IMR-90 (cell line): ENCODE measurements at regions not wholly inside any gene's neighbourhood (a gene's known extent, or its start where the extent isn't known, plus 50 kb on each side); places are given as distances from the start of the nearest gene placed in this dataset.

ENCODE experiments used
- POLR2A ChIP-seq: IDR thresholded peaks from 2 replicates; pipeline ENCODE4 v1.6.1; 2012; ENCODE audit warnings: mild to moderate bottlenecking, low read depth, low read length
- SMC3 ChIP-seq: fragments of 150-350 bp; IDR thresholded peaks from 2 replicates; pipeline ENCODE4 v1.6.1; 2016; ENCODE audit warnings: low read depth, mild to moderate bottlenecking, antibody characterized with exemption, low read length, moderate library complexity
- TF ChIP-seq, protein P1 (sequence below): conservative IDR thresholded peaks from 2 replicates; pipeline ENCODE4 v1.5.1; 2012; ENCODE audit warnings: mild to moderate bottlenecking, low read depth, low read length, improper control_type of control experiment

DNA sequence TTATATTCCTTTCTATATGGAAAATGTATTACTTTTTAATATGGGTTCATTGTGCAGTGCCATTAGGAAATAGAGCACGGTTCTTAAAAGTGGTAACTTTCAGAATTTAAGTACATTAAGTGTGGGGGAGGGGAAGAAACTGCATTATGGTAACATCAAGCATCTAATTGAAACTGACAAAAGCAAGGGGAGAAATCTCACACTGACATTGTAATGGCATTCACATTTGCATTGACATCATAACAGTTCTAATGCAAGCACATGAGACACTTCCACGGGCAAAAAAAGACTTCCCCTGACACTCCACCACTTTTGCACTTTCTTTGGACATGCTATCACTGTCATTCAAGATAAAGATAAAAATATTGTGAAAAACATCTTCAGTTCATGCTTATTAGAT lies 431.3 kb upstream of the SMIM21 start:
- TF ChIP-seq SMC3 (no peak), POLR2A (no peak)
- TF ChIP-seq, protein P1, sequence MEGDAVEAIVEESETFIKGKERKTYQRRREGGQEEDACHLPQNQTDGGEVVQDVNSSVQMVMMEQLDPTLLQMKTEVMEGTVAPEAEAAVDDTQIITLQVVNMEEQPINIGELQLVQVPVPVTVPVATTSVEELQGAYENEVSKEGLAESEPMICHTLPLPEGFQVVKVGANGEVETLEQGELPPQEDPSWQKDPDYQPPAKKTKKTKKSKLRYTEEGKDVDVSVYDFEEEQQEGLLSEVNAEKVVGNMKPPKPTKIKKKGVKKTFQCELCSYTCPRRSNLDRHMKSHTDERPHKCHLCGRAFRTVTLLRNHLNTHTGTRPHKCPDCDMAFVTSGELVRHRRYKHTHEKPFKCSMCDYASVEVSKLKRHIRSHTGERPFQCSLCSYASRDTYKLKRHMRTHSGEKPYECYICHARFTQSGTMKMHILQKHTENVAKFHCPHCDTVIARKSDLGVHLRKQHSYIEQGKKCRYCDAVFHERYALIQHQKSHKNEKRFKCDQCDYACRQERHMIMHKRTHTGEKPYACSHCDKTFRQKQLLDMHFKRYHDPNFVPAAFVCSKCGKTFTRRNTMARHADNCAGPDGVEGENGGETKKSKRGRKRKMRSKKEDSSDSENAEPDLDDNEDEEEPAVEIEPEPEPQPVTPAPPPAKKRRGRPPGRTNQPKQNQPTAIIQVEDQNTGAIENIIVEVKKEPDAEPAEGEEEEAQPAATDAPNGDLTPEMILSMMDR = no peak
